MM.1S (cell line): ENCODE measurements at regions not wholly inside any gene's neighbourhood (a gene's known extent, or its start where the extent isn't known, plus 50 kb on each side); places are given as distances from the start of the nearest gene placed in this dataset.

Source experiments
- DNase-seq: peaks from one replicate; pipeline ENCODE4 v3.0.0-alpha.2; 2015
- H2AFZ ChIP-seq: fragments of 300-600 bp; sonication (generic); 2 replicates; pipeline ENCODE4 v1.6.0; 2016; ENCODE audit warnings: antibody characterized with exemption, low read length
- H3F3A ChIP-seq: fragments of 300-600 bp; sonication (generic); 2 replicates; pipeline ENCODE4 v1.6.1; 2016; ENCODE audit warnings: mild to moderate bottlenecking, antibody characterized with exemption, low read length, moderate library complexity, mixed read lengths; ENCODE audit not compliant: insufficient read depth
- H3K27ac ChIP-seq: fragments of 300-600 bp; sonication (generic); 2 replicates; pipeline ENCODE4 v1.5.1; 2016; ENCODE audit warnings: mild to moderate bottlenecking, low read length
- H3K27me3 ChIP-seq: fragments of 300-600 bp; sonication (generic); replicated peaks from 2 replicates; pipeline ENCODE4 v1.6.0; 2016; ENCODE audit warnings: low read length; ENCODE audit not compliant: insufficient read depth
- H3K36me3 ChIP-seq: fragments of 300-600 bp; sonication (generic); replicated peaks from 2 replicates; pipeline ENCODE4 v1.6.1; 2016; ENCODE audit warnings: mild to moderate bottlenecking, low read length, mixed read lengths; ENCODE audit not compliant: insufficient read depth
- H3K4me1 ChIP-seq: fragments of 300-600 bp; sonication (generic); 2 replicates; pipeline ENCODE4 v1.6.1; 2016; ENCODE audit warnings: low read length, mixed read lengths
- H3K4me2 ChIP-seq: fragments of 300-600 bp; sonication (generic); 2 replicates; pipeline ENCODE4 v1.6.0; 2016; ENCODE audit warnings: low read depth, low read length
- H3K4me3 ChIP-seq: fragments of 300-600 bp; sonication (generic); 2 replicates; pipeline ENCODE4 v1.5.1; 2016; ENCODE audit warnings: low read length, mixed read lengths
- H3K79me2 ChIP-seq: fragments of 300-600 bp; sonication (generic); 2 replicates; pipeline ENCODE4 v1.6.1; 2016; ENCODE audit warnings: mixed run types, low read length, mixed read lengths
- H3K9ac ChIP-seq: fragments of 300-600 bp; sonication (generic); 2 replicates; pipeline ENCODE4 v1.6.1; 2016; ENCODE audit warnings: low read length, mixed read lengths
- H3K9me2 ChIP-seq: fragments of 300-600 bp; sonication (generic); replicated peaks from 2 replicates; pipeline ENCODE4 v1.6.1; 2016; ENCODE audit warnings: mild to moderate bottlenecking, low read length, mixed read lengths; ENCODE audit not compliant: insufficient read depth
- H3K9me3 ChIP-seq: fragments of 300-600 bp; sonication (generic); replicated peaks from 2 replicates; pipeline ENCODE4 v1.6.1; 2016; ENCODE audit warnings: mild to moderate bottlenecking, low read length, mixed read lengths; ENCODE audit not compliant: insufficient read depth
- H4K20me1 ChIP-seq: fragments of 300-600 bp; sonication (generic); 2 replicates; pipeline ENCODE4 v1.6.1; 2016; ENCODE audit warnings: mild to moderate bottlenecking, low read length, moderate library complexity, mixed read lengths; ENCODE audit not compliant: insufficient read depth
- CTCF ChIP-seq: fragments of 300-600 bp; sonication (generic); IDR thresholded peaks from 2 replicates; pipeline ENCODE4 v1.5.1; 2016; ENCODE audit warnings: antibody characterized with exemption, low read length, mixed read lengths
- EZH2 ChIP-seq: fragments of 300-600 bp; sonication (generic); optimal IDR thresholded peaks from 2 replicates; pipeline ENCODE3; 2017; ENCODE audit warnings: low read depth, mild to moderate bottlenecking, antibody characterized with exemption, low read length, mixed read lengths
- EZH2phosphoT487 ChIP-seq: fragments of 300-600 bp; sonication (generic); IDR thresholded peaks from 2 replicates; pipeline ENCODE4 v1.6.1; 2018; ENCODE audit warnings: antibody characterized with exemption, low read length

GRCh38 chr11:119578521-119579191 lies 150.3 kb downstream of the NECTIN1 start:
- no peak overlapping the region for H2AFZ ChIP-seq
- TF ChIP-seq EZH2phosphoT487 = no peak
- no peak for TF ChIP-seq CTCF
- TF ChIP-seq EZH2 = no peak
- no peak overlapping the region for H3K27ac ChIP-seq

GRCh38 chr11:119573858-119574257 lies 150.9 kb upstream of the THY1 start:
- no peak overlapping the region for H3K4me3 ChIP-seq
- H3K79me2 ChIP-seq = no peaks in the 10 kb centered on the region
- H4K20me1 ChIP-seq = no peaks in the 10 kb centered on the region
- TF ChIP-seq CTCF = no peak
- TF ChIP-seq EZH2 = no peak
- no peak for TF ChIP-seq EZH2phosphoT487
- no peaks in the 10 kb centered on the region for H3K4me1 ChIP-seq
- no peak overlapping the region for H3K9ac ChIP-seq
- H3F3A ChIP-seq = no peaks in the 10 kb centered on the region
- no peaks in the 10 kb centered on the region for H3K36me3 ChIP-seq
- H3K4me2 ChIP-seq = no peak overlapping the region
- peaks cover 10% of the 10 kb centered on the region; the same call in 1 of the 2 replicates for H3K27me3 ChIP-seq
- DNase-seq = no peak
- no peaks in the 10 kb centered on the region for H3K9me2 ChIP-seq
- H2AFZ ChIP-seq = no peak overlapping the region
- H3K27ac ChIP-seq = no peak overlapping the region
- no peaks in the 10 kb centered on the region for H3K9me3 ChIP-seq

More at GRCh38 chr11:119578521-119579191, 150.3 kb downstream of the NECTIN1 start:
- Histone ChIP-seq H3K9me2 (no peaks in the 10 kb centered on the region), H3K9ac (no peak overlapping the region), H3K4me2 (no peak overlapping the region), H3F3A (no peaks in the 10 kb centered on the region), H3K36me3 (no peaks in the 10 kb centered on the region), H4K20me1 (no peaks in the 10 kb centered on the region), H3K4me3 (no peak overlapping the region), H3K27me3 (peaks cover 25% of the 10 kb centered on the region), H3K79me2 (no peaks in the 10 kb centered on the region), H3K4me1 (no peaks in the 10 kb centered on the region), H3K9me3 (no peaks in the 10 kb centered on the region)
- no peak for DNase-seq

GRCh38 chr11:119572481-119573424 lies 149.8 kb upstream of the THY1 start:
- Histone ChIP-seq H3K9me3 (no peaks in the 10 kb centered on the region), H3K79me2 (no peaks in the 10 kb centered on the region), H3K9me2 (no peaks in the 10 kb centered on the region), H2AFZ (no peak overlapping the region), H3F3A (no peaks in the 10 kb centered on the region), H3K4me1 (no peaks in the 10 kb centered on the region), H3K27ac (no peak overlapping the region), H3K36me3 (no peaks in the 10 kb centered on the region), H4K20me1 (no peaks in the 10 kb centered on the region), H3K4me2 (no peak overlapping the region), H3K4me3 (no peak overlapping the region), H3K27me3 (no peaks in the 10 kb centered on the region; the same call in 1 of the 2 replicates), H3K9ac (no peak overlapping the region)
- no peak for TF ChIP-seq EZH2phosphoT487
- TF ChIP-seq CTCF = no peak
- no peak for TF ChIP-seq EZH2
- no peak for DNase-seq
